ENCODE measurements at regions not wholly inside any gene's neighbourhood (a gene's known extent, or its start where the extent isn't known, plus 50 kb on each side); places are given as distances from the start of the nearest gene placed in this dataset.

DNA sequence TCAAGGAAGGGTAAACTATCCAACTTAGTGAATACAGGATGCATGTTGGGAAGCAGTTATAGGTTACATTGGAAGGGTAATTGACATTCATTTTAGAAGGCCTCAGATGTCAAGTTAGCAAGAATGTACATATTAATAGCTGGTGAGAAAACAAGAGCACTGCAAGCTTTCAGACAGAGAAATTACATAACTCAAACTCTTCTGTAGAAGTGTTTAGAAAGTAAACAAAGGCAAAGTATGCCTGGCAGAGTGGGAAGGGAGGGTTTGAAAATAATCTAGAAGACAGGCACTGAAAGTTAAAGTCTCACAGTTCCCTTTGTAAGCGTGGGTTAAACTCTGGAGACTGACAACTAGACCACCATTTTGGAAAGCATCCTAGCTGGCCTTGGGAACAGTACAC is 406.2 kb downstream of the ANKRD50 start:
- TF ChIP-seq POLR2A (IDR thresholded peaks at IDR 0.05; ENCODE audit: low read length): no peak
- TF ChIP-seq GATA1 (IDR thresholded peaks at IDR 0.05; ENCODE audit: low read depth, low read length): no peak

Data from erythroblast (primary cell).